ENCODE measurements at regions not wholly inside any gene's neighbourhood (a gene's known extent, or its start where the extent isn't known, plus 50 kb on each side); places are given as distances from the start of the nearest gene placed in this dataset.

- no peak for TF ChIP-seq POLR2A (IDR thresholded peaks at IDR 0.05)
- TF ChIP-seq CTCF (IDR thresholded peaks at IDR 0.05) = no peak
These were observed 361.8 kb upstream of the ACTBL2 start for GRCh38 chr5:57844410-57844809.

Measured in ovary (tissue), 3 donors.